ENCODE measurements at regions not wholly inside any gene's neighbourhood (a gene's known extent, or its start where the extent isn't known, plus 50 kb on each side); places are given as distances from the start of the nearest gene placed in this dataset.
"Not testable (repeated sequence)": the region's sequence is repeated elsewhere in the genome, so short reads cannot be mapped to it uniquely, and the experiment has no call there.

DNA sequence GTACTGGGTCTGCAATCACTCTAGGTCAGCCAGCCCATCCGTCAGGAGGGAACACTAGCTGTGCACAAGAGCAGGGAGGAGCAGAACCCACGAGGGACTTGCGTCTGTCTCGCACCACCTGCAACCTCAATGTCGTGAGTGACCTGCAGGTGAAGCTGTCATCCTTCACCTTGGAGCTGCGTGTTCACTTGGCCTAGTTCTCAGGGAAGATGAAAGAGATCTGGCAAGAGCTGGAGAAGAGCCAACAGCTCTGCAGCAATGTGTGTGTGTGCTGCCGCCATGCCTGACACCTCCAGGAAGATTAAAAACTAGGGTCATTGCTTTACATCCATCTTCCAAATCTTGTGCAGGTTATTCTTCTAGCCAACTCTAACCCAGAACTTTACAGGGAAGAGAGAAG lies 117.6 kb upstream of the MRI1 start:
- DNase-seq, result no peak

DNA sequence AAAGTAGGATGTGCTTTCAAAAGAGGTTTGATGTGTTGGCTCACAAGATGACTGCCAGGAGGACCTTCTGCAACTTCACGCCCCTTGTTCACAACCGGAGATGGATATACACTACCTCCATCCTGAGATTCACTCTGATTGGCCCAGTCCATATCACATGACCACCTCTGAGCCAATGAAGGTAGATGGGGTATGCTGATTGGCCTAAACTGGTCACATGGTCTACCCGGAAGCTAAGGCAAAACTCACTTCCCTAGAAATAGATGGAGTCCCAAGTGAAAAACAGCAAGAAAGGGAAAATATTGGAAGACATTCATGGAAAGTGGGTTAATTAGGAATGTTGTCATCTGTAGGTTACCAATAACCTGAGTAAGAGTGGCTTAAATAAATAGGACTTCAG lies 119.7 kb upstream of the MRI1 start:
- DNase-seq, result no peak

DNA sequence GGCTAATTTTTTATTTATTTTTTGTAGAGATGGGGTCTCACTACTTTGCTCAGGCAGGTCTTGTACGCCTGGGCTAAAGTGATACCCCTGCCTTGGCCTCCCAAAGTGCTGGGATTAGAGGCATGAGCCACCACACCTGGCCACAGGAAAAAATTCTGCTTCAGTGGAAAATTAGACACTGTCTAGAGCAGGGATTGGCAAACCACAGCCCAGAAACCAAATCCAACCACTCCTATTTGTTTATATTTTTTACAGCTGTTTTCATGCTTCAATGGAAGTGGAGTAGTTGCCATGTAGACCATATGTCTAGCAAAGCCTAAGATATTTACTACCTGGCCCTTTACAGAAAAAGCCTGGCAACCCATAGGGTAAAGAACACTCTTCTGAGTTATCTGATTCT lies 123.7 kb upstream of the MRI1 start:
- DNase-seq, result no peak

DNA sequence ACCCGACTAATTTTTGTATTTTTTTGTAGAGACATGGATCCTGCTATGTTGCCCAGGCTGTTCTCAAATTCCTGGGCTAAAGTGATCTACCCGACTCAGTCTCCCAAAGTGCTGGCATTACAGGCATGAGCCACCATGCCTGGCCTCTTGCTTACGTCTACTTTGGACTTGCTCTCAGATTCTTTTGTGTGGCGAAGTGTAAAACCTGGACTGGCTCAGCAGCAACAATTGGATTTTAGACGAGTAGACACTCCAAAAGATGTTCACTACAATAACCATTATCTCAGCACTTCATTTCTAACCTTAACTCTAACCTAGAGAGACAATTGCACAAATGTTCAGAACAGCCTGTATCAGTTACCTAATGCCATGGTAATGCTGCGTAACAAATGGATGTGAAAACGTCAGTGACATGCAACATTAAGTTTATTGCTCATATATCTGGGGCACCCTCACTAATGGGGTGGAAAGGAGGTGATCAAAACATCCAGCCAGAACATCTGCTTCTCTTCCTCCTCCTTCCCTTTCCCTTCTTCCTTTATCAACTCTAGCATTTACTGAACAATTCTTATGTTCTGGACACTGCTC lies 124.9 kb upstream of the MRI1 start:
- DNase-seq, result no peak

DNA sequence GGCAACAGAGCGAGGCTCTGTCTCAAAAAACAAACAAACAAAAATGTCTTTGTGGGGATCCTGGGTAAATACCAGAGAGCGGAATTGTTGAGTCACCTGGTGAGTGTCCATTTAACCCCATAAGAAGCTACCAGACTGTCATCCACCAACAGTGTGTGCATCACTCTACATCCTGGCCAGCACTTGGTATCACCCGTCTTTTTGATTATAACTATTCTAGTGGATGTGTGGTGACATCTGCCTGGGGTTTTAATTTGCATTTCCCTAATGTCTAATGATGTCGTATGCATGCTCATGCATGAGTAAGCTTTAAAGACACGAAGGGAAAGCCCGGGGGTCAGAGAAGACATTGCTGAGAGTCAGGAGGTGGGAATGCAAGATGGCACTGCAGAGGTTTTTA lies 126.7 kb upstream of the MRI1 start:
- DNase-seq, result no peak

DNA sequence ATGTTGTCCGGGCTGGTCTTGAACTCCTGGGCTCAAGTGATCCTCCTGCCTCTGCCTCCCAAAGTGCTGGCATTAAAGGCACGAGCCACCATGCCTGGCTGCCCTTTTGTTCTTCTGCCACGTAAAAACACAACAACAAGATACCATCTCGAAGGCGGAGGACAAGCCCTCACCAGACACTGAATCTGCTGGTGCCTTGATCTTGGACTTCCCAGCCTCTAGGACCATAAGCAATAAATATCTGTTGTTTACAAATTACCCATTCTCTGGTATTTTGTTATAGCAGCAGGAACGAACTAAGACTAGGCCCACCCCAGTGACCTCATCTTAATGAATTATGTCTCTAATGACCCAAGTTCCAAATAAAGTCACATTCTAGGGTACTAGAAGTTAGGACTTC lies 128.4 kb upstream of the CACNA1A start:
- no peak for DNase-seq

DNA sequence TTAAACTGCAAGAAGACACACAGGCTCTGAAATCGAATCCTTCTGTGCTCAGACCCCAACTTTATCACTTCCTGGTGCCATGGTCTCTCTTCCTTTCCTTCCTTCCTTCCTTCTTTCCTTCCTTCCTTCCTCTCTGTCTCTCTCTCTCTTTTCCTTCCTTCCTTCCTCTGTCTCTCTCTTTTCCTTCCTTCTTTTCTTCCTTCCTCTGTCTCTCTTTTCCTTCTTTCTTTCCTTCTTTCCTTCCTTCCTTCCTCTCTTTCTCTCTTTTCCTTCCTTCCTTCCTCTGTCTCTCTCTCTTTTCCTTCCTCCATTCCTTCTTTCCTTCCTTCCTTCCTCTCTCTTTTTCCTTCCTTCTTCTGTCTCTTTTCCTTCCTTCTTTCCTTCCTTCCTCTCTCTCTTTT lies 127.2 kb upstream of the CACNA1A start:
- no peak for DNase-seq

DNA sequence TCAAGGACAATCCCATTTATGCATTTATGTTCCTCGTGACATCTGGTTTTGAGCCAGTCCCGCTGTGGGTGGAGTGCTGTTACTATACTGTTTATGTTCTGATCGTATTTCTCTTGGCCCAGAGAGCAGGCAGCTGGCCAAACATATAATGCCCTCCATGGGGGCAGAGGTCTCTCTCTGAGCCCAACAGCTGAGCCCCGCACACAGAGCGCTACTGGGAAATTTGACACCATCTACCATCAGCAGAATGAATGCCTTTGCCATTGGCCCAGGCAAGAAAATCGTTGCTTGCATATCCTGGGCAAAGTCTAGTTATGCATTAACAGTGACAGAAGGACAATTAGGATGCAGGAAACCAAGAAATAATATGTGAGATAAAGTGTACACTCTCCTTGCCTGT lies 126.8 kb upstream of the CACNA1A start:
- peak; percentile 97 for DNase-seq

DNA sequence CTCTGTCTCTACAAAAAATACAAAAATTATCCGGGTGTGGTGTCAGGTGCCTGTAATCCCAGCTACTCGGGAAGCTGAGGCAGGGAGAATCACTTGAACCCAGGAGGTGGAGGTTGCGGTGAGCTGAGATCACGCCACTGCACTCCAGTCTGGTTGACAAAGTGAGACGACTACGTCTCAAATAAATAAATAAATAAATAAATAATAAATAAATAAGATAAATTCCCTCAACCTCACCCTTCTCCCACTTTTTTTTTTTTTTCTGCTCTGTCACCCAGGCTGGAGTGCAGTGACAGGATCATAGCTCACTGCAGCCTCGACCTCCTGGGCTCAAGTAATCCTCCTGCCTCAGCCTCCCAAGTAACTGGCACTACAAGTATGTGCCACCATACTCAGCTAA lies 125.9 kb upstream of the CACNA1A start:
- not testable (repeated sequence) for DNase-seq

DNA sequence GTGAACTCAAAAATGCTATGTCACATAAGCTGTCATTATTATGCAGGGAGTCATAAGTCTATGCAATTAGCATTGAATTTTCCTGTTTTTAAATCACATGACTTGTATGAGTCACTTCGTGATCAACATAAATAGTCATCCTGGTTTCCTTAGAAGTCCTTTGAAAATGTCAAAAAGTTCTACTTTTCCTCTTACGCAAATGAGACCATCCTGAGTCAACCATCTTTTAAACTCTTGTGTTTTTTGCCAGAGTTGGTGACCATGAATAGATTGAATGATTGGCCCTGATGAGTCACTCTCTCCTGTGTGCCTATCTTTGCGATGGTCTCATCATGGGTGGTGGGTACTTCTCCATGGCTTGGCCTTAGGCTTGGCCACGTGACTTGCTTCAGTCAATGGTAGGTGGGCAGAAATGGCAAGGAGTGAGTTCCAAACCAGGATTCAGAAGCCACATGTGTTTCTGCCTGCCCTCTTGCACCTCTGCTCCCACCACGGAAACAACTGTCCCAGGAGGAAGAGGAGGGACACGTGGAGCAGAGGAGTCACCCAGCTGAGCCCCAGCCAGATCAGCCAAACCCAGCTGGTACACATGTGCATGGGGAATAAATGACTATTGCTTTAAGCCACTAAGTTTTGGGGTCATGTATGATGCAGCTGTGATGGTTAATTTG lies 123.5 kb upstream of the CACNA1A start:
- DNase-seq, result no peak

DNA sequence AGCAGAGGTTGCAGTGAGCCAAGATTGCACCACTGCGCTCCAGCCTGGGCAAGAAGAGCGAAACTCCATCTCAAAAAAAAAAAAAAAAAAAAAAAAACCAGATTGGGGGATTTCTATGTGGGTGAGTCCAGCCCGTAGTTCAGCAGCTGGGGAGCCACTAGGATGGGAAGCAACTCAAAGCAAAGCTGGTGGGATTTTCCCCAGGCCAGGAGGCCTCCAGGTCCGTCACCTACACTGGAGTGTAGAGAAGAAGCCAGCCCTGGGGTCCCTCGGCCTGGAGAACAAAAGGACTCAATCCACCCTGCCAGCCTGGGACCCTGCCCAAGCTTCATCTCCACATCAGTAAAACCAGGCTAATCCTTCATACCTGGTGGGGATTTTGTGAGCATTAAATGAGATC lies 121.3 kb upstream of the CACNA1A start:
- DNase-seq, result no peak

DNA sequence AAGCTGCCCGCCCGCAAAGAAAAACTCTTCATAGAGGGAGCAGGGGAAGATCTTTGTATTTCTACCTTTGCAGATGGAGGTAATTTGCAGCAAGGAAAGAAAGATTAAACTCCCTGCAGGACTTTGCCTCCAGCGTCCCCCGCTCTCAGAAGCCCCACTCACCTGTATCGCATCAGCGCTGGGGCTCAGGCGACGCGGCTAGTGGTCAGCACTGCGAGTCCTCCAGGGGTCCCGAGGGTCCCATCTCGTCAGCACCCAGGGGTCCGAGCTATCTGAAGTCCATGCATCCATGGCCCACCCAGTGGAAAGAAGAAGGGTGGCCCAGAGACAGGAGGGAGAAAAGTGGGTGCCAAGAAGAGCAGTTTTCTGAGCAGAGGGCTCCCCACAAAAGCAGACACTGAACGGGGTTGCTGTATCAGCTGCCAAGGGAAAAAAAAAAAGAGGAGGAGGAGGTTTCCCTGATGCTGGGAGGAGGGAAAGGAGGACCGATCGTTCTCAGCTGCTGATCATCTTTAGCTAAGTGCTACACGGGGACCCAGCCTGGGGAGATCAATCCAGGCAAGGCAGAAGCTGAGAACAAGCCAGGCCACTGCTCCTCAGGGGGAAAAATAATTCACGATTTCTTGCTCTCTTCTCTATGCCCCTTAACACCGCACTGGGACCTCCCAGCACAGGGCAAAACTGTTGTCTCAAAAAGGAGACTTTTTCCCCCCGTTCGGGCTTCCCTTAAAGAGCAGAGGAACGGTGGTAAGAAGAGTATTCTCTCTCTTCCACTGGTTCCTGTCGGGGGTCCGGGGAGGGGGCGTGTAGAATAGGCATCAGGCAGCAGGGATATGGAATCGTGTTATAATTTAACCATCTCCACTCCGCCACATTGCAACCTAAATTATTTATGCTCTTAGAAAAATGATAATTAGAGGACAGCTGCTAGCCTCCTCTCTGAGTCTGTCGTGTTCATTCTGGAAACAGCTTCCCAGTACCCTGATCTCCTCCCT lies 117.7 kb upstream of the CACNA1A start:
- DNase-seq, result no peak

DNA sequence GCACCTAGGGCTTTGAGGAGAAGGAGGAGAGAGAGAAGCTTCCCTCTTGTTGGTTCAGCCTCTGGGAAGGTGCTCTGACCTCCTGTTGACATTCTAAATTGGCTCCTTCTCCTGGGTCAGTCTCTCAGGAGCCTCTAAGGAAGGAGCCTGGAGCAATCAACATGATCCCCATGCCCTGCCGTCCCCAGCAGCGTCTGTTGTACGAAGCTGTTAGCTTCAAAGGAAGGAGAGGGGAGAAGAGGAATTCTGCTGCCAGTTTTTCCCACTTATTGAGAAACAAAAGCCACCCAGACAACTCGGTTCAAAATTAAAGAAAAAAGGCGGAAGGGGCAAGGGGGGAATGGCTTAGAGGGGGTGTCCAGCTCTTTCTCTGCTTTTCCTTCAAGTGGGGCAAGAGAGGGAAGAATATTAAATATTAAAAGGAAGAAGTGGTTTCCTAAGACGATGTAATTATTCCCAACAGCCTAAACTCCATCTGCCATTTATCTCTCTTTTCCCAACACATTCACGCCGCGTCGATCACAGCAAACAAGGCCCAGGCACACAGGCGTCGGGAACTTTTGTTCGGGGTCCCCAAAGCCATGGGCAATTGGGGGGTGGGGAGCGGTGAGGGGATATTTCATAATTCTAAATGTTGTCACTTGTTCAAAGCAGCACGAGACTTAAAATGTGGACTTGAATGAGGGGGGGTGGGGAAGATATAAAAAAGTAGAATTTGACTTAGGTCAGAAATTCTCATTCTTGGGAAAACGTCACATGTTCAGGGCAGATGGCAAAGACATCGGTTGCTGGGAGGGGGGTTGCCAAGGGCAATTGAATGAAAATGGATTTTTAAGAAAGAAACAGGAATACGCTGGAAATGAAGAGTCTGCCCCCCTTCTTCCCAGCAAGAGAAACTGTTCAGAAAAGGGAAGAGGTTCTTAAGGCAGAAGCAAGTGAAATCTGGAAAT lies 116.8 kb upstream of the CACNA1A start:
- no peak for DNase-seq

DNA sequence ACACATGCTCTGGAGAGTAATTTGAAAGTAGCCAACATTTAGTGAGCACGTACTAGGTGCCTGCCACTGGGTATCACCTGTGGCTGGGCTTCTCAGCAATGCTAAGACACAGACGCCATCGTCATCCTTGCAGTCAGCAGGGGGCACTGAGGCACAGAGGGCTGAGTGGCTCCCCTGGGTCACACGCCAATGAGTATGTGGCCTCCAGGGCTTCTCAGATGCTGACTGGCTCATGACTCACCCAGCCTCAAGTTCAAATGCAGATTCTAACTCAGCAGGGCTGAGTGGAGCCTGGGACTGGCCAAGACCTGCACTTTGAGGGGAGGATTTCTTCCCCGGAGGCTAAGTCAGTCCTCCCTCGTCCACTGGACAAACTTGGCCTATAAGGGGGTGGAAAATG lies 115.1 kb upstream of the CACNA1A start:
- DNase-seq, result no peak

DNA sequence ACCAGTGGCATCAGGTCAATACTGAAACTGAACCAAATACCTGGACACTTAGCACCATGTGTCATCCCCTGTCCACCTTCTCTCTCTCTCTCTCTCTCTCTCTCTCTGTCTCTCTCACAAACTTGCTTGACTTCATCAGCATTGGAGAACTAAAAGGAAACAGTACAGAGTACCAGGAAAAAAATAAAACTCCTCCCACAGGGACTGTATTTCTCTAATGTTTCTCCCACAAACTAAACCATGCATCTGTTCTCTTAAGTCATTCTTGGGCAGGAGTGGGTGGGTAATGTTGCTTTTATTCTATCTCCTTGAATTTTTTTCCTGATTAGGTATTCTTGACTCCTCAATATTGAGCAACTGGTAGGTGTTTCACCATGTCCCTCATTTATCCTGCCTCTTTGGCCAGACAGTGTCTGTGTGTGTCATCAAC lies 112.9 kb upstream of the CACNA1A start:
- no peak for DNase-seq

DNA sequence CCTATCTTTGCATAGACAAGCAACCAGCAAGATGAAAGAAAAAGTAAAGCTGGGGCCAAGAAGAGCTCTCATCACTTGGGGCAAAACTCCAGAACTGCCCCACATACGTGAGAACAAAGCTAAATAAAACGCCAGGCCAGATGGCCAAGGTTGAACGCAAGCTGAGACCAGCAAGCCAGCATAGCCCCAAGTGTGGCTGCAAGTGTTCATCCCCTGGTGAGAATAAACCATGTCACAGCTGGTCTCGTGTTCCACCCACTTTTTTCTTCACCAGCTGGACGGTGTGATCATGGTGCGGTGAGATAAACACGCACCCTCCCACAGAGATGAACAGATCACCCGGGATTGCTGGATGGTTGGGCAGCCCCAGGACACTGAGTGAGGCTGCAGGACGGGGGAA lies 109.6 kb upstream of the CACNA1A start:
- no peak for DNase-seq

DNA sequence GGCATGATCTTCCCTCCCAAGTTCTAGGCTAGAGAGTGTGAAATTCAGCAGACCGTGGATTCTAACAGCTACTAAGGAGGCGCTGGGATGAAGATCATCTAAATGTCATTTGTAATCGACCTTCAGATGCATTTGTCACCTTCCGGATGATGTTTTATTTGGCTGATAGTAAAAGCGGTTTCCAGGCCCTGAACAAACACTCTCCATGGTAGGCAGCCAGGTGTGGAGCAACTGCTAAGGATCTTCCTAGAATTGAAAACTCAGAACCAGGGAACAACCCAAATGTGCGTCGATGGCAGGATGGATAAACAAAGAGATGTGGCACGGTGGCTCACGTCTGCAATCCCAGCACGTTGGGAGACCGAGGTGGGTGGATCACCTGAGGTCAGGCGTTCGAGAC lies 107.2 kb upstream of the CACNA1A start:
- DNase-seq, result peak; percentile 92

DNA sequence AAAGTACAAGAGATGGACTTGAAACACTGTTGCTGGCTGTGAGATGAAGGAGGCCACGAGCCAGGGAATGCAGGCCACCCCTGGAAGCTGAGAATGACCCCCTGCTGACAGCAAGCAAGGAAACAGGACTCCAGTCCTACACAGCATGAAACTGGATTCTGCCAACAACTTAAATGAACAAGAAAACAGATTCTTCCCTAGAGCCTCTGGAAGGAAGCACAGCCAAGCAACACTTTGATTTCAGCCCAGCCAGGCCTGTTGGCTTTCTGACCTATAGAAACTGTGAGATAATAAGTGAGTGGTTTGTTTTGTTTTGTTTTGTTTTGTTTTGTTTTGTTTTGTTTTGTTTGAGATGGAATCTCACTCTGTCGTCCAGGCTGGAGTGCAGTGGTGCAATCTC lies 105.3 kb upstream of the CACNA1A start:
- DNase-seq, result no peak

DNA sequence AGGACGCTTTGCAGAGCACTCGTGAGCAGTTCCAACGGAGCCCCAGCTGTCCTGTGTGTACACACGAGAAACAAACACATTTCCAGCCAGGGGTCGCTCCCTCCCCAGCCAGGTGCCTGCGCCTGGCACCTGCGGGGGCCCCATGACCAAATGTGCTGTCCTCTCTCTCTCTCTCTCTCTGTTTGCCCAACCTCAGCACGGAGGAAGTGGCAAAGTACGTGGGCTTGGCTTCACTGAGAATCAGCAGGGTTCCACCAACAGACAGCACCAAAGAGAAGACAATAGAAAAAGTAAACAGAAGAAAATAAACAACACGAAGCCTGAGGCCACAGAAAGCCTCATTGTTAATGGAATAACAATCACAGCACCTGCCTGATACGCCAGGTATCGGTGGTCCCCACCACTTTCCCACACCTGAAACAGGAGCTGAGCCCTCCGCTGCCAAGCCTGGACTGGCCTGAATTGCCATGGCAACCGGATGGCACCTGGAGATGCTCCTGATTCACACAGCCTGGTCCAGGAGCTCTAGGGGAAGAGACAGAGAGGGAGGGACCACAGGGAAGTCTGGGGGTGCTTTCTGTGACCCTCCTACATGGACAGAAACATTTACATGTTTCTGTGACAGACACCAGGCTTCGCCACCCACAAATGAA lies 103.9 kb upstream of the CACNA1A start:
- peak; percentile 91 for DNase-seq

DNA sequence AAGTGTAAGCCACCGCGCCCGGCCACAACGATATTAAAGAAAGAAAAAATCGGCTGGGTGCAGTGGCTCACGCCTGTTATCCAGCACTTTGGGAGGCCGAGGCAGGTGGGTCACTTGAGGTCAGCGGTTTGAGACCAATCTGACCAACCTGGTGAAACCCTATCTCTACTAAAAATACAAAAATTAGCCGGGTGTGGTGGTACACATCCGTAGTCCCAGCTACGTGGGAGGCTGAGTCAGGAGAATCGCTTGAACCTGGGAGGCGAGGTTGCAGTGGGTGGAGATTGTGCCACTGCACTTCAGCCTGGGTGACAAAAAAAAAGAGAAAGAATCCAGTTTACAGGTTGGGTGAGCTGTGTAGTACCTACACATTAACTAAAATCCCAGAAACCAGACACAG lies 99.9 kb upstream of the CACNA1A start:
- no peak for DNase-seq

DNA sequence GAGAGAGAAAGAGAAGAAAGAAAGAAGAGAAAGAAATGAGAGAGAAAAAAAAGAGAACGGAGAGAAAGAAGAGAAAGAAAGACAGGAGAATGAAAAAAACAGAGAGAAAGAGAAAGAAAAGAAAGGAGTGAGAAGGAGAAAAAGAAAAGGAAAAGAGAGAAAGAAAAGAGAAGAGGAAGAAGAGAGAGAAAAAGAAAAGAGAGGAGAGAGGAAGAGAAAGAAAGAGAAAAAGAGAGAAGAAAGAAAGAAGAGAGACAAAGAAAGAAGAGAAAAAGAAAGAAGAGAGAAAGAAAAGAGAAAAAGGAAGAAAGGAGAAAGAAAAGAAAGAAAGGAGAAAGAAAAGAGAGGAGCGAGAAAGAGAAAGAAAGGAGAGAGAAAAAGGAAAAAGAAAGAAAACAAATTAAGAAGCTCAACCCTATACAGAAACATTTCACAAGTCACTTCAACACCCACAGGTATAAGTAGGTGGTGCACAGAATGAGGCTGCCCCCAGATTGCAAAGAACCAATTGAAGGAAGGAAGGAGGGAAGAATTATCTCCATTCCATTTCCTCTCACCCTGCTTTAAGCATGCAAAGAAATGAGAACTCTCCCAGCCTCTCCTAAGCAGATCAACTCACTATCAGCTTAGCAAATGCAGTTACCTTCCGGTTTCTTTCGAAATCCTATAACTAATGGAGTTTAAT lies 98.8 kb upstream of the CACNA1A start:
- no peak for DNase-seq

DNA sequence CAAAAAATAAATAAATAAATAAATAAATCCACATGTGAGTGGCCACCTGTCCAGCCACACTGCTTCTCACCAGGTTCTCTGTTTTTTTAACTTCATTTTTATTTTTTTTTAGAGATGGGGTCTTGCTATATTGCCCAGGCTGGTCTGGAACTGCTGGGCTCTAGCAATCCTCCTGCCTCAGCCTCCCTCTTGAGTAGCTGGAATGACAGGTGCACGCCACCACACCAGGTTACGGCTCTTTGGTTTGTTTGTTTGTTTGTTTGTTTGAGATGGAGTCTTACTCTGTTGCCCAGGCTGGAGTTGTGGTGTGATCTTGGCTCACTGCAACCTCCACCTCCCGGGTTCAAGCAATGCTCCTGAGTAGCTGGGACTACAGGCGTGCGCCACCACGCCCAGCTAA lies 94.5 kb upstream of the CACNA1A start:
- DNase-seq, result no peak
